ENCODE measurements at regions not wholly inside any gene's neighbourhood (a gene's known extent, or its start where the extent isn't known, plus 50 kb on each side); places are given as distances from the start of the nearest gene placed in this dataset.

GRCh38 chr13:109869312-109870237, 83.2 kb upstream of the IRS2 start:
- Mint-ChIP-seq H3K27me3 (peaks cover 4% of the 10 kb centered on the region), H3K4me1 (ENCODE audit: low read depth) (peaks cover 21% of the 10 kb centered on the region), H3K9me3 (ENCODE audit: low read depth) (no peaks in the 10 kb centered on the region), H3K36me3 (ENCODE audit: insufficient read depth) (no peaks in the 10 kb centered on the region), H3K27ac (no peak overlapping the region), H3K4me3 (ENCODE audit: low read depth) (peak overlapping the region; percentile 9)
- TF ChIP-seq CTCF (IDR thresholded peaks at IDR 0.05; ENCODE audit: unreplicated experiment), result no peak
- no peak for DNase-seq (ENCODE audit: low spot score, unreplicated experiment)

- Mint-ChIP-seq H3K9me3 (ENCODE audit: low read depth) (no peaks in the 10 kb centered on the region), H3K4me3 (ENCODE audit: low read depth) (no peak overlapping the region), H3K27me3 (peaks cover 4% of the 10 kb centered on the region), H3K27ac (peak overlapping the region; percentile 39), H3K36me3 (ENCODE audit: insufficient read depth) (no peaks in the 10 kb centered on the region), H3K4me1 (ENCODE audit: low read depth) (peaks cover 13% of the 10 kb centered on the region)
- no peak for DNase-seq (ENCODE audit: low spot score, unreplicated experiment)
- TF ChIP-seq CTCF (IDR thresholded peaks at IDR 0.05; ENCODE audit: unreplicated experiment), result no peak
Measured at GRCh38 chr13:109868578-109869311, 82.4 kb upstream of the IRS2 start.

- no peak for TF ChIP-seq CTCF (IDR thresholded peaks at IDR 0.05; ENCODE audit: unreplicated experiment)
- Mint-ChIP-seq H3K4me1 (ENCODE audit: low read depth) (peaks cover 13% of the 10 kb centered on the region), H3K27ac (no peak overlapping the region), H3K36me3 (ENCODE audit: insufficient read depth) (no peaks in the 10 kb centered on the region), H3K27me3 (peaks cover 4% of the 10 kb centered on the region), H3K4me3 (ENCODE audit: low read depth) (no peak overlapping the region), H3K9me3 (ENCODE audit: low read depth) (no peaks in the 10 kb centered on the region)
- no peak for DNase-seq (ENCODE audit: low spot score, unreplicated experiment)
Measured at GRCh38 chr13:109867766-109868165, 81.4 kb upstream of the IRS2 start.

GRCh38 chr13:109862627-109863026, 76.2 kb upstream of the IRS2 start:
- H3K4me3 Mint-ChIP-seq (ENCODE audit: low read depth), result no peak overlapping the region
- H3K27me3 Mint-ChIP-seq, result peaks cover 4% of the 10 kb centered on the region
- no peak for TF ChIP-seq CTCF (IDR thresholded peaks at IDR 0.05; ENCODE audit: unreplicated experiment)
- H3K9me3 Mint-ChIP-seq (ENCODE audit: low read depth), result no peaks in the 10 kb centered on the region
- H3K27ac Mint-ChIP-seq, result no peak overlapping the region
- no peaks in the 10 kb centered on the region for H3K4me1 Mint-ChIP-seq (ENCODE audit: low read depth)
- H3K36me3 Mint-ChIP-seq (ENCODE audit: insufficient read depth), result no peaks in the 10 kb centered on the region
- no peak for DNase-seq (ENCODE audit: low spot score, unreplicated experiment)

- Mint-ChIP-seq H3K9me3 (ENCODE audit: low read depth) (no peaks in the 10 kb centered on the region), H3K27me3 (peaks cover 7% of the 10 kb centered on the region), H3K36me3 (ENCODE audit: insufficient read depth) (no peaks in the 10 kb centered on the region), H3K4me1 (ENCODE audit: low read depth) (no peaks in the 10 kb centered on the region), H3K27ac (no peak overlapping the region), H3K4me3 (ENCODE audit: low read depth) (no peak overlapping the region)
- no peak for TF ChIP-seq CTCF (IDR thresholded peaks at IDR 0.05; ENCODE audit: unreplicated experiment)
- DNase-seq (ENCODE audit: low spot score, unreplicated experiment), result no peak
Measured at GRCh38 chr13:109859898-109860297, 73.5 kb upstream of the IRS2 start.

All from progenitor cell of endocrine pancreas (in vitro differentiated cells).